ENCODE measurements at regions not wholly inside any gene's neighbourhood (a gene's known extent, or its start where the extent isn't known, plus 50 kb on each side); places are given as distances from the start of the nearest gene placed in this dataset.

GRCh38 chr12:28879379-28879778 is 269.7 kb upstream of the FAR2 start:
- no peak for DNase-seq (ENCODE audit: low read depth)

- DNase-seq (ENCODE audit: low read depth) = peak; percentile 44
Observed at GRCh38 chr12:28882444-28882843, 266.6 kb upstream of the FAR2 start.

GRCh38 chr12:28883406-28883997 is 265.6 kb upstream of the FAR2 start:
- DNase-seq (ENCODE audit: low read depth) = peak; percentile 60

- DNase-seq (ENCODE audit: low read depth) = no peak
Observed at GRCh38 chr12:28884904-28885679, 264.0 kb upstream of the FAR2 start.

GRCh38 chr12:28885928-28886327 is 263.1 kb upstream of the FAR2 start:
- no peak for DNase-seq (ENCODE audit: low read depth)

GRCh38 chr12:28887461-28887990 is 261.6 kb upstream of the FAR2 start:
- no peak for DNase-seq (ENCODE audit: low read depth)

GRCh38 chr12:28890664-28891063 is 258.4 kb upstream of the FAR2 start:
- no peak for DNase-seq (ENCODE audit: low read depth)

GRCh38 chr12:28891126-28891525 is 258.0 kb upstream of the FAR2 start:
- DNase-seq (ENCODE audit: low read depth) = no peak

- no peak for DNase-seq (ENCODE audit: low read depth)
Observed at GRCh38 chr12:28893365-28893764, 255.7 kb upstream of the FAR2 start.

GRCh38 chr12:28893856-28894255 is 255.2 kb upstream of the FAR2 start:
- no peak for DNase-seq (ENCODE audit: low read depth)

GRCh38 chr12:28896421-28896820 is 252.7 kb upstream of the FAR2 start:
- no peak for DNase-seq (ENCODE audit: low read depth)

- DNase-seq (ENCODE audit: low read depth) = no peak
Observed at GRCh38 chr12:28898038-28898437, 251.0 kb upstream of the FAR2 start.

- DNase-seq (ENCODE audit: low read depth) = no peak
Observed at GRCh38 chr12:28899951-28900350, 249.1 kb upstream of the FAR2 start.

GRCh38 chr12:28905220-28905955 is 243.7 kb upstream of the FAR2 start:
- DNase-seq (ENCODE audit: low read depth) = no peak

- no peak for DNase-seq (ENCODE audit: low read depth)
Observed at GRCh38 chr12:28908646-28909045, 240.4 kb upstream of the FAR2 start.

GRCh38 chr12:28909291-28909690 is 239.8 kb upstream of the FAR2 start:
- no peak for DNase-seq (ENCODE audit: low read depth)

GRCh38 chr12:28925719-28926376 is 223.2 kb upstream of the FAR2 start:
- DNase-seq (ENCODE audit: low read depth) = no peak

- no peak for DNase-seq (ENCODE audit: low read depth)
Observed at GRCh38 chr12:28930704-28931103, 218.4 kb upstream of the FAR2 start.

- no peak for DNase-seq (ENCODE audit: low read depth)
Observed at GRCh38 chr12:28933176-28933575, 215.9 kb upstream of the FAR2 start.

GRCh38 chr12:28933864-28934527 is 215.1 kb upstream of the FAR2 start:
- DNase-seq (ENCODE audit: low read depth) = no peak

- no peak for DNase-seq (ENCODE audit: low read depth)
Observed at GRCh38 chr12:28936221-28936620, 212.9 kb upstream of the FAR2 start.

GRCh38 chr12:28936711-28937110 is 212.4 kb upstream of the FAR2 start:
- no peak for DNase-seq (ENCODE audit: low read depth)

Measured in CMK (cell line).